ENCODE measurements at regions not wholly inside any gene's neighbourhood (a gene's known extent, or its start where the extent isn't known, plus 50 kb on each side); places are given as distances from the start of the nearest gene placed in this dataset.

GRCh38 chr6:50965495-50965894, 146.8 kb downstream of the TFAP2B start:
- TF ChIP-seq CTCF (IDR thresholded peaks at IDR 0.05) (no peak), EZH2 (IDR thresholded peaks at IDR 0.05; ENCODE audit: borderline replicate concordance, insufficient read depth, low read depth, low read length, poor library complexity, severe bottlenecking) (no peak)

All from B cell (primary cell).